MM.1S (cell line): ENCODE measurements at regions not wholly inside any gene's neighbourhood (a gene's known extent, or its start where the extent isn't known, plus 50 kb on each side); places are given as distances from the start of the nearest gene placed in this dataset.

Source experiments
- DNase-seq: peaks from one replicate; pipeline ENCODE4 v3.0.0-alpha.2; 2015
- H2AFZ ChIP-seq: fragments of 300-600 bp; sonication (generic); 2 replicates; pipeline ENCODE4 v1.6.0; 2016; ENCODE audit warnings: antibody characterized with exemption, low read length
- H3F3A ChIP-seq: fragments of 300-600 bp; sonication (generic); 2 replicates; pipeline ENCODE4 v1.6.1; 2016; ENCODE audit warnings: mild to moderate bottlenecking, antibody characterized with exemption, low read length, moderate library complexity, mixed read lengths; ENCODE audit not compliant: insufficient read depth
- H3K27ac ChIP-seq: fragments of 300-600 bp; sonication (generic); 2 replicates; pipeline ENCODE4 v1.5.1; 2016; ENCODE audit warnings: mild to moderate bottlenecking, low read length
- H3K27me3 ChIP-seq: fragments of 300-600 bp; sonication (generic); replicated peaks from 2 replicates; pipeline ENCODE4 v1.6.0; 2016; ENCODE audit warnings: low read length; ENCODE audit not compliant: insufficient read depth
- H3K36me3 ChIP-seq: fragments of 300-600 bp; sonication (generic); replicated peaks from 2 replicates; pipeline ENCODE4 v1.6.1; 2016; ENCODE audit warnings: mild to moderate bottlenecking, low read length, mixed read lengths; ENCODE audit not compliant: insufficient read depth
- H3K4me1 ChIP-seq: fragments of 300-600 bp; sonication (generic); 2 replicates; pipeline ENCODE4 v1.6.1; 2016; ENCODE audit warnings: low read length, mixed read lengths
- H3K4me2 ChIP-seq: fragments of 300-600 bp; sonication (generic); 2 replicates; pipeline ENCODE4 v1.6.0; 2016; ENCODE audit warnings: low read depth, low read length
- H3K4me3 ChIP-seq: fragments of 300-600 bp; sonication (generic); 2 replicates; pipeline ENCODE4 v1.5.1; 2016; ENCODE audit warnings: low read length, mixed read lengths
- H3K79me2 ChIP-seq: fragments of 300-600 bp; sonication (generic); 2 replicates; pipeline ENCODE4 v1.6.1; 2016; ENCODE audit warnings: mixed run types, low read length, mixed read lengths
- H3K9ac ChIP-seq: fragments of 300-600 bp; sonication (generic); 2 replicates; pipeline ENCODE4 v1.6.1; 2016; ENCODE audit warnings: low read length, mixed read lengths
- H3K9me2 ChIP-seq: fragments of 300-600 bp; sonication (generic); replicated peaks from 2 replicates; pipeline ENCODE4 v1.6.1; 2016; ENCODE audit warnings: mild to moderate bottlenecking, low read length, mixed read lengths; ENCODE audit not compliant: insufficient read depth
- H3K9me3 ChIP-seq: fragments of 300-600 bp; sonication (generic); replicated peaks from 2 replicates; pipeline ENCODE4 v1.6.1; 2016; ENCODE audit warnings: mild to moderate bottlenecking, low read length, mixed read lengths; ENCODE audit not compliant: insufficient read depth
- H4K20me1 ChIP-seq: fragments of 300-600 bp; sonication (generic); 2 replicates; pipeline ENCODE4 v1.6.1; 2016; ENCODE audit warnings: mild to moderate bottlenecking, low read length, moderate library complexity, mixed read lengths; ENCODE audit not compliant: insufficient read depth
- CTCF ChIP-seq: fragments of 300-600 bp; sonication (generic); IDR thresholded peaks from 2 replicates; pipeline ENCODE4 v1.5.1; 2016; ENCODE audit warnings: antibody characterized with exemption, low read length, mixed read lengths
- EZH2 ChIP-seq: fragments of 300-600 bp; sonication (generic); optimal IDR thresholded peaks from 2 replicates; pipeline ENCODE3; 2017; ENCODE audit warnings: low read depth, mild to moderate bottlenecking, antibody characterized with exemption, low read length, mixed read lengths
- EZH2phosphoT487 ChIP-seq: fragments of 300-600 bp; sonication (generic); IDR thresholded peaks from 2 replicates; pipeline ENCODE4 v1.6.1; 2018; ENCODE audit warnings: antibody characterized with exemption, low read length

DNA sequence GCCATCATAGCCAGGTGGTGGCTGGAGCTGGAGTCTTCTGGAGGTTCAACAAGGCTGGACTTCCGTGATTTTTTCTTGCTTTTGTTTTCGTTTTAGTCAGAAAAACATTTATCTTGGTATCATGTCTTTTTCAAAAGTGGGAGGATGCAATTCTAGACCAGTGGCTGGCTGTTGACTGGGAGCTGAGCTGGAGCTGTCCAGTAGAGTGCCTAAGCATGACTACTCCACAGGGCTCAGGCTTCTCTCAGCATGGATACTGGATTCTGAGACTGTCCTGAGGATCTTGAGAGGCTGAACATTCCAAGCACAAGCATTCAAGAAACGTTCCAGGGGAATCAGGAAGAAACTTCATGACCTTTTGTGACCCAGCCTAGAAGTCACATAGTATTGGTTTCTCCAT lies 598.1 kb downstream of the MID1IP1 start:
- H3K4me1 ChIP-seq, result no peaks in the 10 kb centered on the region
- no peaks in the 10 kb centered on the region for H3K27me3 ChIP-seq
- H3K4me2 ChIP-seq, result no peak overlapping the region
- no peak overlapping the region for H3K9ac ChIP-seq
- H3K9me3 ChIP-seq, result no peaks in the 10 kb centered on the region
- H3F3A ChIP-seq, result no peaks in the 10 kb centered on the region
- no peak overlapping the region for H3K4me3 ChIP-seq
- no peak for DNase-seq
- no peaks in the 10 kb centered on the region for H4K20me1 ChIP-seq
- H3K79me2 ChIP-seq, result no peaks in the 10 kb centered on the region
- H3K9me2 ChIP-seq, result no peaks in the 10 kb centered on the region
- H3K36me3 ChIP-seq, result no peaks in the 10 kb centered on the region
- no peak for TF ChIP-seq EZH2phosphoT487
- TF ChIP-seq CTCF, result no peak
- TF ChIP-seq EZH2, result no peak
- no peak overlapping the region for H3K27ac ChIP-seq
- H2AFZ ChIP-seq, result no peak overlapping the region

DNA sequence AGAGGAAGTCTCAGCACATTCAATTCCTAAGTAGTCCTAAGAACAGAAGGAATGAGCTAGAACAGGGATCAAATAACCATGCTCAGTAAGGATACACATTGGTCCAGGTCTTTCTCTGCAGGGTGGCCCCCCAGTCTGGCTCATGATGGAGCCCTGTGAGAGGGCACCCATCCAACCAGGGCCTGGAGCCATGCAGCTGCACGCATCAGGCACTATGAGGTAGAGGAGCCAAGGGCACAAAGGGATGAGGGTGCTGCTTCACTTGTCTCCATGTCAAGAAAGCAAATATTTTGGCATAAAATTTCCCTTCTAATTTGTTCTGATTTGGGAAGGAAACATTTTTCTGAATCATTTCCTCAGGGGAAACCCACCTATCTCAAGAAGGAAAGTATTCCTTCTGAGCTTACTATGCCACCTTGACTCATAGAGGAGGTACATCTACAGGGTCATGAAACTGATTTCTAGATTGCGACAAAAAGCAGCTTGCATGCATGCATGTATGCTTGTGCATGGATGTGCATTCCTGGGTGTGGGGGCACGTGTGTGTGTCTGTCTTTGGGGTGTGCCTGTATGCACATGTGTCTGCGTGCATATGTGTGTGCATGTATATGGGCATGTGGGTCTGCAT lies 600.3 kb downstream of the MID1IP1 start:
- no peaks in the 10 kb centered on the region for H3F3A ChIP-seq
- no peak overlapping the region for H3K4me2 ChIP-seq
- TF ChIP-seq EZH2phosphoT487, result no peak
- no peak for TF ChIP-seq EZH2
- no peak for TF ChIP-seq CTCF
- H3K36me3 ChIP-seq, result no peaks in the 10 kb centered on the region
- no peaks in the 10 kb centered on the region for H3K27me3 ChIP-seq
- H3K79me2 ChIP-seq, result no peaks in the 10 kb centered on the region
- H3K27ac ChIP-seq, result no peak overlapping the region
- H3K9ac ChIP-seq, result no peak overlapping the region
- H3K4me3 ChIP-seq, result no peak overlapping the region
- no peaks in the 10 kb centered on the region for H4K20me1 ChIP-seq
- no peaks in the 10 kb centered on the region for H3K9me2 ChIP-seq
- no peak overlapping the region for H2AFZ ChIP-seq
- DNase-seq, result no peak
- no peaks in the 10 kb centered on the region for H3K4me1 ChIP-seq
- no peaks in the 10 kb centered on the region for H3K9me3 ChIP-seq

DNA sequence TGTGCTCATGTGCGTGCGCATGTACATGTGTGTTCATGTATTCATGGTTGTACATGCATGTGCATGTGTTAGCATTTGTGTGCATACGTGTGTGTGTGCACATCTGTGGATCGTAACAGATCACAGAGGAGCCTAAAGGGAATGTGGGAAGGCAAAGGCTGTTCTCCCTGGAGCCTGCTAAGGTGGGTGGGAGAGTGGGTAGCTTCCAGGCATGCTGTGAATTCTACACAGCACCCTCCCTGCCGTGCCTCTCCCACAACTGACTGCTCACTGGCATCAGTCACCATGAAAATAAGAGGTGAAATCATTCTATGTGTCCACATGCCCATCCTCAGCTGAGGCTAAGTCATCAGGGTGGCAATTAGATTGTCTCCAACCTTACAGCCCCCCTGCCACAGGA lies 600.9 kb downstream of the MID1IP1 start:
- Histone ChIP-seq H3K4me1 (no peaks in the 10 kb centered on the region), H3K36me3 (no peaks in the 10 kb centered on the region), H4K20me1 (no peaks in the 10 kb centered on the region), H3F3A (no peaks in the 10 kb centered on the region), H3K4me2 (no peak overlapping the region), H3K9me3 (no peaks in the 10 kb centered on the region), H3K9me2 (no peaks in the 10 kb centered on the region), H3K79me2 (no peaks in the 10 kb centered on the region), H3K27me3 (no peaks in the 10 kb centered on the region), H3K27ac (no peak overlapping the region), H3K4me3 (no peak overlapping the region), H2AFZ (no peak overlapping the region), H3K9ac (no peak overlapping the region)
- TF ChIP-seq EZH2phosphoT487 (no peak), EZH2 (no peak), CTCF (no peak)
- DNase-seq, result no peak
